ENCODE measurements at regions not wholly inside any gene's neighbourhood (a gene's known extent, or its start where the extent isn't known, plus 50 kb on each side); places are given as distances from the start of the nearest gene placed in this dataset.
"Not testable (repeated sequence)": the region's sequence is repeated elsewhere in the genome, so short reads cannot be mapped to it uniquely, and the experiment has no call there.

DNA sequence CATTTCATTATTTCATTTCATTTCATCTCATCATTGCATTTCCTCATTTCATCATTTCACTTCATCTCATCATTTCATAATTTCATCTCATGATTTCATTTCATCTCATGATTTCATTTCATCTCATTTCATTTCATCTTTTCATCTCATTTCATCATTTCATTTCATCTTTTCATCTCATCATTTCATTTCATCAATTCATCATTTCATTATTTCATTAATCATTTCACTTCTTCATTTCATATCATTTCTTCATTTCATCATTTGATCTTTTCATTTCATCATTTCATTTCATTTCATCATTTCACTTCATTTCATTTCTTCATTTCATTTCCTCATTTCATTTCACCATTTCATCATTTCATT, 176.8 kb downstream of the ZNF92 start:
- TF ChIP-seq REST (IDR thresholded peaks at IDR 0.05; ENCODE audit: borderline replicate concordance in 1 of 2, low read depth in 1 of 2, low read length in 2 of 2); ZNF816 (CRISPR knock-in tag; IDR thresholded peaks at IDR 0.05; ENCODE audit: borderline replicate concordance); THAP11 (CRISPR knock-in tag; IDR thresholded peaks at IDR 0.05); NRL (CRISPR knock-in tag; IDR thresholded peaks at IDR 0.05; ENCODE audit: borderline replicate concordance); PHF8 (CRISPR knock-in tag; IDR thresholded peaks at IDR 0.05): not testable (repeated sequence)
